NB4 (cell line): ENCODE measurements at regions not wholly inside any gene's neighbourhood (a gene's known extent, or its start where the extent isn't known, plus 50 kb on each side); places are given as distances from the start of the nearest gene placed in this dataset.

Experiments
- CTCF ChIP-seq: IDR thresholded peaks from one replicate; pipeline ENCODE4 v1.5.1; 2012; ENCODE audit warnings: low read depth, low read length
- MYC ChIP-seq: IDR thresholded peaks from 2 replicates; pipeline ENCODE4 v1.6.1; 2011; ENCODE audit warnings: low read depth, low read length
- POLR2A ChIP-seq: IDR thresholded peaks from 2 replicates; pipeline ENCODE4 v1.6.1; 2011; ENCODE audit warnings: mild to moderate bottlenecking; ENCODE audit not compliant: insufficient read length; ENCODE audit errors: extremely low read depth

DNA sequence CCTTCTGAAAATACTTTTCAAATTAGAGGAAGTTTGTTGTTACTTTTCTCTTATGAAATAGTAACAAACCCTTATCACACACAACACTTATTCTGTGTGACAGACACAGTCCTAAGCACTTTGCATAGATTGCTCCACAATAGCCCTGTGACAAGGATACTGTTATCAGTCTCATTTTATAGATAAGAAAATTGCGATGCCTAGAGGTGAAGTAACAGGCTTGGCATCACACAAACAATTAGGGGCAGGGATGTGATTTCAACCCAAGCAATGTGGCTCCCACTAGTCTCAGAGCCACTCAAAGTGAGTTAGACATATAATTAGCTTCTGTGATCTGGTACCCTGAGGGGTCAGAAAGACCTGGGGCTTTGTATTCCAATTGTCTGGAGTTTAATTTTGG is 339.9 kb downstream of the FBXO8 start:
- no peak for TF ChIP-seq CTCF
- TF ChIP-seq MYC = no peak
- no peak for TF ChIP-seq POLR2A
